ENCODE measurements at regions not wholly inside any gene's neighbourhood (a gene's known extent, or its start where the extent isn't known, plus 50 kb on each side); places are given as distances from the start of the nearest gene placed in this dataset.
"Not testable (repeated sequence)": the region's sequence is repeated elsewhere in the genome, so short reads cannot be mapped to it uniquely, and the experiment has no call there.

- CTCF ChIA-PET = no interaction called here
- H3K27ac ChIP-seq = peak overlapping the region; percentile 40
- POLR2A ChIA-PET (ENCODE audit: low non-redundant PET) = interaction anchor here (0.7 kb wide), 1 partner anchor 1048 kb away, joined by 3 read pairs; no protein-coding TSS in a partner anchor
- DNase-seq (ENCODE audit: low spot score) = no peak
- TF ChIP-seq, protein P1, sequence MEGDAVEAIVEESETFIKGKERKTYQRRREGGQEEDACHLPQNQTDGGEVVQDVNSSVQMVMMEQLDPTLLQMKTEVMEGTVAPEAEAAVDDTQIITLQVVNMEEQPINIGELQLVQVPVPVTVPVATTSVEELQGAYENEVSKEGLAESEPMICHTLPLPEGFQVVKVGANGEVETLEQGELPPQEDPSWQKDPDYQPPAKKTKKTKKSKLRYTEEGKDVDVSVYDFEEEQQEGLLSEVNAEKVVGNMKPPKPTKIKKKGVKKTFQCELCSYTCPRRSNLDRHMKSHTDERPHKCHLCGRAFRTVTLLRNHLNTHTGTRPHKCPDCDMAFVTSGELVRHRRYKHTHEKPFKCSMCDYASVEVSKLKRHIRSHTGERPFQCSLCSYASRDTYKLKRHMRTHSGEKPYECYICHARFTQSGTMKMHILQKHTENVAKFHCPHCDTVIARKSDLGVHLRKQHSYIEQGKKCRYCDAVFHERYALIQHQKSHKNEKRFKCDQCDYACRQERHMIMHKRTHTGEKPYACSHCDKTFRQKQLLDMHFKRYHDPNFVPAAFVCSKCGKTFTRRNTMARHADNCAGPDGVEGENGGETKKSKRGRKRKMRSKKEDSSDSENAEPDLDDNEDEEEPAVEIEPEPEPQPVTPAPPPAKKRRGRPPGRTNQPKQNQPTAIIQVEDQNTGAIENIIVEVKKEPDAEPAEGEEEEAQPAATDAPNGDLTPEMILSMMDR (conservative IDR thresholded peaks at IDR 0.05; ENCODE audit: low read depth) = no peak
Measured at GRCh38 chr9:94183240-94183999, 75.7 kb upstream of the ZNF169 start.

DNA sequence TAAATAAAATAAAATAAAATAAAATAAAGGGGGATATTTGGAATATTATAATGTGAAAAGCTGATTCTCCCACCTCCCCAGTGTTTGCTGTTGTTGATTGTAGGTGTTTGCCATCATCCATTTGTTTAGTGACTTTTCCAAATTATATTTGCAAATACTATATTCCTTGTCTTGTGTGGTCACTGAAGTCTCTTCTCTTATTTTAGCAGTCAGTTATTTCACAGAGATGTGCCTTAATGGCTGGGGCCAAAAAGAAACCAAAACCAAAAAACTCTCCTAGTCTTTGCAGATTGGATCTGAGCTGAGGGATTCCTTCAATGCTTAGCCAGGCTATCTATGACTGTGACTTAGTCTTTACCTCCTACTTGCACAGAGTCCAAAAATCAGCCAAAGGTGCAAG lies 70.9 kb upstream of the ZNF169 start:
- TF ChIP-seq, protein P1 (conservative IDR thresholded peaks at IDR 0.05; ENCODE audit: low read depth) = no peak
- ChIA-PET POLR2A (ENCODE audit: low non-redundant PET) (no interaction called here), CTCF (interaction anchor here (1.2 kb wide), 1 partner anchor 25 kb away, joined by 3 read pairs; no protein-coding TSS in a partner anchor)
- DNase-seq (ENCODE audit: low spot score) = no peak
- no peak overlapping the region for H3K27ac ChIP-seq

DNA sequence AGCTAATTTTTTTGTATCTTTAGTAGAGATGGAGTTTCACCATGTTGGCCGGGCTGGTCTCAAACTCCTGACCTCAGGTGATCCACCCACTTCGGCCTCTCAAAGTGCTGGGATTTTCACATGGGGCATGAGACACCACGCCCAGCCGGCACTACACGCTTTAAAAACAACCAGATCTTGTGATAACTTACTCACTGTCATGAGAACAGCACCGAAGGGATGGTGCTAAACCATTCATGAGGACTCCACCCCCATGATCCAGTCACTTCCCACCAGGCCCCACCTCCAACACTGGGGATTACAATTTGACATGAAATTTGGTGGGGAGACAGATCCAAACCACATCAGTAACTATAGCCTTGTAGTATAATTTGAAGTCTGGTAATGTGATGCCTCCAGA lies 67.4 kb upstream of the ZNF169 start:
- CTCF ChIA-PET; DNase-seq (ENCODE audit: low spot score); POLR2A ChIA-PET (ENCODE audit: low non-redundant PET); H3K27ac ChIP-seq: not testable (repeated sequence)

GRCh38 chr9:94198414-94198813 lies 60.7 kb upstream of the ZNF169 start:
- ChIA-PET POLR2A (ENCODE audit: low non-redundant PET) (no interaction called here), CTCF (no interaction called here)
- no peak for DNase-seq (ENCODE audit: low spot score)

DNA sequence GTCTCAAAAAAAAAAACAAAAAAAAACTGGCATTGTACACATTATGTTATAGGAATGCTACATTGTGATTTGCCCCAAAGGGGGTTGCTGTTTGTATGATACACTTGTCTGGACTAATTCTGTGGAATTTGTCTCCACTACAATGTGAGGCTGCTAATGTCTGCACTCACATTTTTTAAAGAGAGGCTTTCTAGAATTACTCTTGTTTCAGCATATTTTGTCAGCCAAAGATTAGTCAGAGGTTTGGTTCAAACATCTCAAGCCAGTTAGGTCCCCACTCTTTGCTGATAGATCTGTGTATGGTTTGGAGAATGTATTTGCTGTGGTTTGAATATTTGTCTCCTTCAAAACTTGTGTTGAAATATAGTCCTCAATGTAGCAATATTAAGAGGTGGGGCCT lies 59.3 kb upstream of the ZNF169 start:
- no peak overlapping the region for H3K27ac ChIP-seq
- ChIA-PET POLR2A (ENCODE audit: low non-redundant PET) (no interaction called here), CTCF (interaction anchor here (1.0 kb wide), 1 partner anchor 14 kb away, joined by 4 read pairs; no protein-coding TSS in a partner anchor)
- TF ChIP-seq, protein P1 (conservative IDR thresholded peaks at IDR 0.05; ENCODE audit: low read depth) = no peak
- no peak for DNase-seq (ENCODE audit: low spot score)

More at GRCh38 chr9:94198414-94198813, 60.7 kb upstream of the ZNF169 start:
- peak overlapping the region; percentile 5; the same call in 1 of the 2 replicates for H3K27ac ChIP-seq
- TF ChIP-seq, protein P1 (conservative IDR thresholded peaks at IDR 0.05; ENCODE audit: low read depth) = no peak

GRCh38 chr9:94204174-94204573 lies 54.9 kb upstream of the ZNF169 start:
- POLR2A ChIA-PET (ENCODE audit: low non-redundant PET) = no interaction called here
- CTCF ChIA-PET = interaction anchor here (1.1 kb wide), 1 partner anchor 9 kb away, joined by 5 read pairs; no protein-coding TSS in a partner anchor
- TF ChIP-seq, protein P1 (conservative IDR thresholded peaks at IDR 0.05; ENCODE audit: low read depth) = no peak
- DNase-seq (ENCODE audit: low spot score) = no peak
- H3K27ac ChIP-seq = no peak overlapping the region

GRCh38 chr9:94207781-94208180 lies 51.3 kb upstream of the ZNF169 start:
- TF ChIP-seq, protein P1 (conservative IDR thresholded peaks at IDR 0.05; ENCODE audit: low read depth) = no peak
- DNase-seq (ENCODE audit: low spot score) = no peak
- ChIA-PET CTCF (interaction anchor here (1.6 kb wide), 1 partner anchor 194 kb away, joined by 4 read pairs; no protein-coding TSS in a partner anchor), POLR2A (ENCODE audit: low non-redundant PET) (no interaction called here)
- H3K27ac ChIP-seq = no peak overlapping the region
